ENCODE measurements at regions not wholly inside any gene's neighbourhood (a gene's known extent, or its start where the extent isn't known, plus 50 kb on each side); places are given as distances from the start of the nearest gene placed in this dataset.

- DNase-seq, result no peak
Observed at GRCh38 chr10:78850644-78851435, 217.9 kb upstream of the ZMIZ1 start.

- no peak for DNase-seq
Observed at GRCh38 chr10:78851647-78852046, 217.1 kb upstream of the ZMIZ1 start.

- DNase-seq, result no peak
Observed at GRCh38 chr10:78852466-78853240, 216.1 kb upstream of the ZMIZ1 start.

- DNase-seq, result no peak
Observed at GRCh38 chr10:78853864-78854263, 214.9 kb upstream of the ZMIZ1 start.

GRCh38 chr10:78856421-78856820, 212.3 kb upstream of the ZMIZ1 start:
- DNase-seq, result no peak

- DNase-seq, result no peak
Observed at GRCh38 chr10:78857193-78857592, 211.6 kb upstream of the ZMIZ1 start.

- DNase-seq, result no peak
Observed at GRCh38 chr10:78859266-78859665, 209.5 kb upstream of the ZMIZ1 start.

GRCh38 chr10:78859769-78860168, 209.0 kb upstream of the ZMIZ1 start:
- DNase-seq, result no peak

- DNase-seq, result no peak
Observed at GRCh38 chr10:78860260-78860914, 208.4 kb upstream of the ZMIZ1 start.

- DNase-seq, result no peak
Observed at GRCh38 chr10:78861529-78862327, 207.0 kb upstream of the ZMIZ1 start.

- DNase-seq, result no peak
Observed at GRCh38 chr10:78862328-78862640, 206.5 kb upstream of the ZMIZ1 start.

GRCh38 chr10:78863140-78863905, 205.4 kb upstream of the ZMIZ1 start:
- DNase-seq, result no peak

GRCh38 chr10:78863906-78864239, 204.9 kb upstream of the ZMIZ1 start:
- no peak for DNase-seq

GRCh38 chr10:78864761-78865537, 203.8 kb upstream of the ZMIZ1 start:
- no peak for DNase-seq

- DNase-seq, result no peak
Observed at GRCh38 chr10:78865538-78865875, 203.3 kb upstream of the ZMIZ1 start.

GRCh38 chr10:78865931-78866717, 202.6 kb upstream of the ZMIZ1 start:
- DNase-seq, result no peak

GRCh38 chr10:78866731-78867554, 201.8 kb upstream of the ZMIZ1 start:
- DNase-seq, result no peak

GRCh38 chr10:78867555-78867939, 201.2 kb upstream of the ZMIZ1 start:
- DNase-seq, result no peak

GRCh38 chr10:78868048-78868447, 200.7 kb upstream of the ZMIZ1 start:
- DNase-seq, result no peak

- DNase-seq, result no peak
Observed at GRCh38 chr10:78868456-78868855, 200.3 kb upstream of the ZMIZ1 start.
